Epithelial cell of proximal tubule (primary cell): ENCODE measurements at regions not wholly inside any gene's neighbourhood (a gene's known extent, or its start where the extent isn't known, plus 50 kb on each side); places are given as distances from the start of the nearest gene placed in this dataset.
"Not testable (repeated sequence)": the region's sequence is repeated elsewhere in the genome, so short reads cannot be mapped to it uniquely, and the experiment has no call there.

Experiments used
- DNase-seq: peaks from one replicate; pipeline ENCODE4 v3.0.0-alpha.2; 2011; ENCODE audit warnings: low read depth
- H3K4me3 ChIP-seq: 2 replicates; pipeline ENCODE4 v1.5.1; 2011; ENCODE audit warnings: low read depth, mild to moderate bottlenecking, low read length
- CTCF ChIP-seq: conservative IDR thresholded peaks from 2 replicates; pipeline ENCODE4 v1.5.1; 2012; ENCODE audit warnings: low read depth, mild to moderate bottlenecking, low read length

DNA sequence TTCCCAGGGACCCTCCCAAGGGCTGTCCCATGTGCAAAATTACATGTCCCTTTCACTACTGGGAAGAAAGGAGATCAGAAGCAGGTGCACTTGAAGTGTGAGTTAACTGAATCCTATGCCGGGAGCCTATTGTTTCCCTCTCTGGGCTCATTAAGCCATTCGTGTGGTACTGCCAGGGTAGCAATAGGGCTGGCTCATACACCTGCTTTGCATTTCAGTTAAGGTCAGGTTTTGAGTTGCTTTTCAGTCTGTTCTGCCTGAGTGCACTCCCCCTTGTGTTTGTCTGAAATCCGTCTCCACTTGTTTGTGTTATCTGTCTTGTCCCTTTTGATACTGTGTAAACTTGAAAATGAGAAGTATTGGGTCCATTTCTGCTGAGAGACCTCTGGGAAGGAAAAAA lies 1232.6 kb upstream of the NRXN1 start:
- TF ChIP-seq CTCF = no peak
- no peak overlapping the region for H3K4me3 ChIP-seq
- DNase-seq = no peak

GRCh38 chr2:52260904-52261303 lies 1229.0 kb upstream of the NRXN1 start:
- TF ChIP-seq CTCF = no peak
- H3K4me3 ChIP-seq = no peak overlapping the region
- no peak for DNase-seq

- DNase-seq = not testable (repeated sequence)
Measured at GRCh38 chr2:52258967-52259366, 1227.0 kb upstream of the NRXN1 start.

DNA sequence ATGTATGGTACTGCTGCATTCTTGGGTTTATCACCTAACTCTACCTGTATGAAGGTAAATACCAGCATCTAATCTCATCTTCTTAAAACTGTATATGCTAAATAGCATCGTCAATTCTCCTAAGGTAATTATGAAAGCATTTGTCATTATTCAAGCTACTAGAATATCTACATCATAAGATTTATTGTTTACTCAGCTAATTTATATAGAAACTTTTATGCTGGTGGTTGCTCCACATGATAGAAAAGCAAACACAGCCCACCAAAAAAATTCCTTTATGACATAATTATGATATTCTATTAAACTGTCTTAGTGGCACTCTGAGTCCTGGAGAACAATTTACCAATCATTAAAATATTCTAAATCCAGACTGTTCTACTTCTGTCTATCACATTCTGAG lies 1226.1 kb upstream of the NRXN1 start:
- DNase-seq = no peak
- H3K4me3 ChIP-seq = no peak overlapping the region
- TF ChIP-seq CTCF = no peak

More at GRCh38 chr2:52258967-52259366, 1227.0 kb upstream of the NRXN1 start:
- H3K4me3 ChIP-seq = not testable (repeated sequence)

DNA sequence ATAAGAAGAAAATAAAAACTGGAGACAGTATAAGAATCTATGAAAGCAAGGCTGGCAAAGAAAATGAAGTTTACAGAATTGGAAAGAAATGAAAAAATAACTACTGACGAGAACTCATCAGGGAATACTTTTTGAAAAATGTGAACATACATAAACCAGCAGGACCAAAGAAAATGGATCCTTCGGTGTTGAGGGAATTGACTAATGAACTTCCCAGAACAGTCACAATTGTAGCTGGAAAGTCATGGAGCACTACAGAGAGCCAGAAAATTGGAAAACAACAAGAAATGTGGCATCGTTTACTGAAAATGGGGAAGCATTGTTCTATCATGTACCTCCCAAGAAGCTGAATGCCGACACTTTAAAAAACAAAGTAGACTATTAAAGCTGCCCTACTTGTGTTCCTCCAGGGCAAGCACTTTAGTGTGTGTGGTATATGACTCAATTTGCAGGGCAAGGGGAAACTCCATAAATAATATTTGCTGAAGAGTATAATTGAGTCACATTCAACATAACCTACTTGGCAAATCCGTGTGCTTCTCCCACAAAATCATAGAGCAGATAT lies 1221.6 kb upstream of the NRXN1 start:
- TF ChIP-seq CTCF = no peak
- no peak for DNase-seq
- no peak overlapping the region for H3K4me3 ChIP-seq

GRCh38 chr2:52238782-52239181 lies 1206.8 kb upstream of the NRXN1 start:
- no peak for DNase-seq
- no peak for TF ChIP-seq CTCF
- no peak overlapping the region for H3K4me3 ChIP-seq

- H3K4me3 ChIP-seq = no peak overlapping the region
- TF ChIP-seq CTCF = no peak
- no peak for DNase-seq
Measured at GRCh38 chr2:52222128-52222527, 1190.2 kb upstream of the NRXN1 start.

DNA sequence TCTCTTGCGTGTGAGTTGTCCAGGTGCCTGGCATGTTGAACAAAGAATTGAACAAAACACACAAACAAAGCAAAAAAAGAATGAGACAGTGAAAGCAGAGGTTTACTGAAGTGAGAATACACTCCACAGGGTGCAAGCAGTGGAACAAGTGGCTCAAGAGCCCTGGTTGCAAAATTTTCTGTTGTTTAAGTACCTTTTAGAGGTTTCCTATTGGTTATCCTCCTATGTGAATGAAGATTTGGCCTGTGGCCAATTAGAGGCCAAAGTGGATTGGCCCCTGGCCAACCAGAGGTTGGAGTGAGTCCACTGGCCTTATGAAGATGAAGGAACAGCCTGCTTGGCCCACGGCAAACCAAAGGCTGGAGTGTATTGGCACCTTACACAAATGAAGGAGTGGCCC lies 1188.5 kb upstream of the NRXN1 start:
- no peak overlapping the region for H3K4me3 ChIP-seq
- no peak for DNase-seq
- TF ChIP-seq CTCF = no peak
